ENCODE measurements at regions not wholly inside any gene's neighbourhood (a gene's known extent, or its start where the extent isn't known, plus 50 kb on each side); places are given as distances from the start of the nearest gene placed in this dataset.

DNA sequence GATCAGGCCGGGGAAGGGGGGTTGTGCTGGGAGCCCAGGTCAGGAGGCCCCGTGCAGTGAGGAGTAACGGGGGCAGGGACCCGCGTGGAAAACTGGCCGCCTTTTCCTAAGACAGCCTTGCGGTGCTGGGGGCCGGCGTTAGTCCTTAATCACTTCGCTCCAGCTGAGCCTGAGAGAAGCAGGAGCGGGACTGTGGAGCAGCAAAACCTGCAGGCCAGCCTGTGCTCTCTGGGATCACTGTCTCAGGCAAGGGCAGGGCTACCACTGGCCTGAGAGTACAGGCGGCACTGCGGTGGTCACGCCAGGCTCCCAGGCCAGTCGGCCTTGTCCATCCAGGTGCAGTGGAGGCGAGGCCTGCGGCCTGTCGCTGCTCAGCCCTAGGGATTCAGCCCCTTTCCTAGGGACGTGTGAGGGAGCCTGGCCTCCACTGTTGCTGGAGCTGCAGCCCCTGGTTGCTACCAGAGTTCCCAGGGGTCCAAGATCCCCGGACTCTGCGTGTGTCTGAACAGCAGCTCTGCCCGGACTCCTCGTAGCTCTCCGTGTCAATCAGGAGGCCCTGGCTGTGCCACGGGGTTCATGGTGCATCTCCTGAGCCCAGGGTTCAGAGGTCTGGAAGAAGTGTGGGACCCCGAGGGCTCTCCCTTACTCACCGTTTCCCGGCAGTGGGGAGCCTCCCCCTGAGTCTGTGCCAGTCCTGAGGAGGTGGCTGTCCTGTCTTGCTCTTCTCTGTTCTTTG lies 2141.7 kb upstream of the TENM3 start:
- no peak for DNase-seq

DNA sequence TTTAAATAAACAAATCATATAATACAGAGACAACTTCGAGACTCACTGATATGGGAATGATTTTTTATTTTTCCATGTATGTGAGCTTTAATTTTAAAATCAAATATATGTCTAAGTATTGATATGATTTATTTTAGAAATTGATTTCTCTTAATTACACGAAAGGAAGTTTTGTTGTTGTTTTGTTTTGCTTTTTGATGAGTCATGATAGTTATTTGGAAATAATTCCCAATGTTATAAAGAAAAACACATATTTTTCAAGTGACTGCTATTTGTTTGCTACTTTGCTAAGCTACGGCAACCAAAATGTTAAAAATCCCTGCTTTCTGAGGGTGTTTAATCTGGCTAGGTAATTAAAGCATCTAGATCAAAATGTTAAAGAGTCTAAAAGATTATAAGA lies 2139.4 kb upstream of the TENM3 start:
- no peak for DNase-seq

DNA sequence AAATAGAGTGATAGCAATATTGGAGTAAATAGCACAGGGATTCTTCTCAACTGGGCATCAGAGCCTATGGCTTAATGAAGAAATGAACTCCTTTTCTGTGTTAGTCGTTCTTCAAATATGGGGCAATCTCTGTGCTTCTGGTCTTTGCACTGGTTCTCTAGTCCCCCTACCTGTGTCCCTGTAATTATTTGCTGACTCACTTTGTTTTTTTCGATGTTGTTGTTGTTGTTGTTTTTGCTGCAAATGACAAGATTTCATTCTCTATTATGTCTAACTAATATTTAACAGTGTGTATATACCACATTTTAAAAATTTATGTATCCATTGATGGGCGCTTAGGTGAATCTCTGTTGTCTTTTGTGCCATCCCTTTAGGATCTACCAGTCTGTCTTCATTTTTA lies 2137.8 kb upstream of the TENM3 start:
- no peak for DNase-seq

DNA sequence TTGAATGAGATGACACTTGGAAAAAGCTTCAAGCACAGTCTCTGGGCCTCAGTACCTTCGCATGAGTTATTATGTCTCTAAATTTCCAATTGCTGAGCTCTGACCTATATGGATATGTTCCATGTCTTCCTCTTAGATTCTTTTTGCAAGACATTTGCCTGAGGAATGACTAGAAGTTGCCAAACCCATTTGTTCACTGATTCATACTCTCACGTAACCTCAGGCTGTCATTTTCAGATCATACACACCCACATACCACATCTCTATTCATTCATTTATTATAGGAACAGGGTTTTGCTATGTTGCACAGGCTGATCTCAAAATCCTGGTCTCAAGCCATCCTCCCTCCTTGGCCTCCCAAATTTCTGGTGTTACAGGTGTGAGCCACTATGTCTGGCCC lies 2137.1 kb upstream of the TENM3 start:
- DNase-seq, result peak; percentile 30

DNA sequence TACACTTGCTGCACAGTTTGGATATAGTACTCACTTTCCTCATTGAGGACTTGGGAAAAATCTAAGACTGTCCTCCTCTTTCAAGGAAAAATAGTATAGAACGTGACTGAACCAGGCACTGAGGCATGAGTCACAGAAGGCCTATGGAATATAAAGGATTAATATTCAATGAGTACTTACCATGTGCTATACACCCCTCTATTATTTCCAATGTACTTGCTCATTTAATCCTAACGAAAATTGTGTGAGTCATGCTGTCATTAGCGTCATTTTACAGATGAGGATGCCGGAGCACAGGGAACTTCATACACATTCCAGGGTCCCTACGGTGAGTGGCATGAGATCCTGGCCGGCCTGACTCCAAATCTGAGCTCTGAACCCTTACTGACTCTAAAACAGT lies 2136.2 kb upstream of the TENM3 start:
- DNase-seq, result no peak

DNA sequence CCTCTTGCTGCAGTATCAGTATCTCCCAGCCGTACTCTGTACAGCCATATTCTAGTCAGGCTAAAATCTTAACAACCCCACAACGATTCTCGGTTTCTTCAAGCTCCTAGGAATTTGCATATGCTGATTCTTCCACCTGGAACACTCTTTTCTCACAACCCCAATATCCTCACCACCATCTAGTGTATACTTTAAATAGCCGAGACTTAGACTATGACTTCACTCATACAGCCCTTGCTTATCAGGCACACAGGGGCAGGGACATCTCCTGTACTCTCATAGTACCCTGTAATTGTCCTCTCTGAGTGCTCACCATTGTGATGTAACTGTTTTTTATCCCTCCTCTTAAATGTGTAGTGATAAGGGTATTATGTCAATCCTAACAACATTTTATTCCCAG lies 2126.4 kb upstream of the TENM3 start:
- no peak for DNase-seq

DNA sequence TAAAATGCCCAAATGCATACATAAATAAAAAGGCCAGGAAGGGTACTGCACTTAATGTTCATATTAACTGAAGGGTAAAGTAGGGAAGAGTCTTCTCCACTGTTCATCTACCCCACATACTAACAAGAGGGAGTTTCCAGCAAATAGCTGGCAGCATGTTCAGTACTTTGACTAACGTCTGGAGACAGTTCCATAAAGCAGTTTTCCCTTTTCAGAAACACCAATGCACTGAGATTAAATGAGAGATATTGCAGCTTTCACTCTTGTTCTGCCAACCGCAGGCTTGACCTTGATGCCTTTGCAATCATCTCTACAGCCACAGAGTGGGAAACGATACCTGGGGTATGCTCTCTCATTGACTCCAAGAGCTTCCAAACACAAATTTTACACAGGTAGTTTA lies 2123.1 kb upstream of the TENM3 start:
- no peak for DNase-seq

DNA sequence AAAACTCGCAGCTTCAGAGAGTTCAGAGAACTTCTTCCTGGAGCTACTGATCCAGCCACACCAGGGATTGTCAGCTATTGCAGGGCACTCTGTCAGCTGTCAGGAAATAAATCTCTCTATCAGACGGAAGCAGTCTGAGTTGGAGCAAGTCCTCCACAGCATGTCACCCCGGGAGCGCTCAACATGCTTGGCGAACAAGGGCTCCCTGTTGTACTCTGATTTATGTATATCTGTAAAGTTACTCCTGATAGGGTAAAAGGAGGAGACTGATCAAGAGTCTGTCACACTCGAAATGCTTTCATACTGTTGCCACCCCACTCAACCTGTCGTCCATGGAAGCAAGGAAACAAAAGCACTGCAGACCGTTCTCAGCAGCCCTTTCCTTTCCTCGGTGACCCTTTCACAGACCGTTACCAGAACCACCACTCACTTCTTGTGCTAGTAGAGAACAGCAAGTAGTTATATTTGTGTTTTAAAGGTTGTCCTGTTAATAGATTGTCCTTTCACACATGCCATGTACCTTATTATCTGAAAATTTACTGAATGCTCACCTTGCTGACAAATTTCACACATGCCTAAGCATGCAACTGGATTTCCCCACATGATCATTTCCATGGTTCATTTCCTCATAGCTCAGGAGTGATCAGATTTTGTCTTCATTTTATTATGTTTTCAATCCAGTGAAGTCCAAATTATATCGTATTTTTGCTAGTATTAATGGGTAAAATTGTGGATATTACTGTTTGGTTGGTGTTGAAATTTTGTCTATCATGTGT lies 2108.9 kb upstream of the TENM3 start:
- DNase-seq, result peak; percentile 7

DNA sequence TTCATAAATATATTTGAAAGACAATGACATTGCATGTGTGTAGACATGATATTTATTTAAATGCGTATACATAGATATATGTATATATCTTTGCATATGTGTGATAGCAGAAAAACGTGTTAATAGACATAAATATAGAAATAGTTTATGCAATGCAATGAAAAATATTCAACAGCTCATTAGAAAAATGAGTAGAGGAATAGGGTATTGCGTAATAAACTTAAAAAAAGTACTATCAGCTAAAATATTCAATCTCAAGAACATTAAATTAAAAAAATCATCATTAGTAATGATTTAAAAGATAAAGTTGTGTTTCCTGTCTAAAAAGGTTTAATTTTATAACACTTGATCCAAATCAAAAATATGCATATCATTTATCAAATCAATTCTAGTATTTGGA lies 2101.5 kb upstream of the TENM3 start:
- no peak for DNase-seq

DNA sequence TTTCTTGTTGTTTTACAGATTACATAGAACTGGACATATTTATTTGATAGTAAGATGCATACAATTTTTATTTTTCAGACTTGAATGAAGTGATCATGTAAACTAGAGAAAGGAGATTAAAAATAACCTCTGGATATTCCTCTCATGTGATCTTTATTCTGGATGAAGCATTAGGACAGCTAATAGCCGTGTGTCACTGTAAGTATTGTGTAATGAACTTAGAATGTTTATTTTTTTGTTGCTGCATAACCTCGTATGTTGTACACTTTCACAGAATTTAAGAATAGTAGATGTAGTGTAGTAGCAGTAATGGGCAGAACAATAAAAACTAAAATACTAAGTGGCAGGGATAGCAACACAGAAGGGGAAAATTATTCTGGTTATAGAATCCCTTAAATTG lies 2094.5 kb upstream of the TENM3 start:
- no peak for DNase-seq

DNA sequence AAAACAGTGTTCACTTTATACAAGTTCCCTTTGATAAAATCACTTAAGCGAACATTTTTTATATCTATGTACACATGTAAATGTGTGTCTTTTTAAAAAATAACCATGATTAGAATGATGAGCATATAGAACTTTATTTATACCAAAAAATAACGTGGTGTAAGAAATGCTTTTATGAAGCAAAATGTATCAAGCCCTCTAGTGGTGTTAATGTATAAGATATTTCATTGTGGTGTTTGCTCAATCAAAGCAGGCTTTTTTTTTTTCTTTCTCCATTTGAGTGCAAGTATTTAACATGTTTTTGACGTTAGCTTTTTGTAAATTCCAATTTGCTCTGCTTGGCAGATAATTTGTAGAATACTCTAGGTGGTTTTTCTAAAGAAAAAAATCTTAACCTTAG lies 2092.4 kb upstream of the TENM3 start:
- peak; percentile 7 for DNase-seq

DNA sequence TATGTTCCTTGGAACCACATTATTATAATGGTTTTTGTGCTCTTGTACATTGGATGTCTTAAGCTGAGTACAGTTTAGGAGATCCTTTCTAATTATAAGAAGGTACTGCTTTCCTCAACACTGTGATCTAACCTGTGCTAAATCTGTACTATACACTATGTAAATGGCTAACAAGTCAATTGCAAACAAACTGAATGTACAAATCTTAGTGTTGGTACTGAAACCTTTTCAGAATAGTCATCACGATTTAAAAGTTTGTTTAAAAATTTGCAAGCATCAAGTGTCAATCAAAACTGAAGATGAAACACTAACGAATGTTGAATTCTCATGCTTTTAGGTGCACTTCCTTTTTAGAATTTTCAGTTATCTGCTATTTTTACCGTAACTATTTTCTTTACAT lies 2090.4 kb upstream of the TENM3 start:
- DNase-seq, result no peak

DNA sequence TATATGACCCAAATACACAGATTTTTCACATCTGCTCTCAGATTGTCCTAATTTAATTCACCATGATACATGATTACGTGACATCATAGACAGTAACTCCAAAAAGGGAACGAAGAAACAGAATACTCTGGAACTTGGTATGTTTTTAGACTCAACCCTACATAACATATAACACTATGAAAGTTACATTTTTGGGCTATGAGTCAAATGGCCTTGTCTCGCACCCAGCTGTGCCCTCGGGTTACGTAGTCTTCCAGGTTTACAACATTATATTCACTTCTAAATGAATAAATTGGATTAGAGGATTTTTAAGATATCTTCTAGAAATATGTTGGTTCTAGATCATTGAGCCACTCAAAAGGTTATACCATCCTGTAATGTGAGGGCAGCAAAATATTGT lies 2089.6 kb upstream of the TENM3 start:
- peak; percentile 19 for DNase-seq

DNA sequence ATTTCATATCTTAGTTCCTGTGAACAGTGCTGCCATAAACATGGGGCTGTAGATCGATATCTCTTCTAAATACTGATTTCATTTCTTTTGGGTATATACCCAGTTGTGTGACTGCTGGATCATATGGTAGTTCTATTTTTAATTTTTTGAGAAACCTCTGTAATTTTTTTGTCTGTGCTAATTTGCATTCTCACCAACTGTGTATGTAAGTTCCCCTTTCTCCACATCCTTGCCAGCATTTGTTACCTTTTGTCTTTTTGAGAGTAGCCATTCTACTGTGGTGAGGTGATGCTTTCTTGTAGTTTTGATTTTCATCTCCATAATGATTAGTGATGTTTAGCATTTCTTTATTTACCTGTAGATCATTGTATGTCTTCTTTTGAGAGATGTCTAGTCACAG lies 2086.5 kb upstream of the TENM3 start:
- DNase-seq, result no peak

DNA sequence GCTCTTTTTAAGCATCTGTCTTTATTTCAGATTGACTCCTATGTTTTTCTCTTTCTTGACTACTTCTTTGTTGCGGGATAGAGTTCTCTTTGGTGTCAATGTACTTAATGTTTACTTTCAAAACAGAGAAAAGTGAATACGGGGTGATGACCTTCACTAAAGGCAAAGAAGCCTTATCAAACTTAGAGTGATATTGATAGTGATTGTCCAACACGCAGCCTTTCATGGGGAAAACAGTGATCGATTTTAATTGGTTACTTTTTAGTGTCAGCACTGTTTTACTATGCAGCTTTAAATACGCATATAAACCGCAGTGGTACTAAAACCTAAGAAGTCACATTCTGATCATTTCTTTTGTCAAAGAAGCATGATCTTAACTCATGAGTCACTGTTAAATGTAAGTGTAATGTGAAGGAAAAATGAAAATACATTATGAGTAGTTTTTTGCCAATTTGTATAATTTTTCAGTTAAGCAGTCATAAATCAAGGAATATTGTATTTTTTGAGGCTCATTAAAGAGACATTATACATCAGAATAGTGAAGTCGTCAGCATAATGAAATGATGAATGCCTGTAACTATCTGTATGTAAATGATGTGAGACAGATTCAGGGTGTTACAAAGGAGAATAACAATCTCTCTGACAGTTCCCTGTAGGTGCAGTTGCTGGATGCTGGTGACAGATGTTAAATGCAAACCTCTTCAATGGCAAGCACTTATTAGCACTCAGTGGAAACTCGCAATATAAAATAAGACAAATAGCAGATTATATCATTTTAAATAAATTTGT lies 2082.8 kb upstream of the TENM3 start:
- peak; percentile 28 for DNase-seq

DNA sequence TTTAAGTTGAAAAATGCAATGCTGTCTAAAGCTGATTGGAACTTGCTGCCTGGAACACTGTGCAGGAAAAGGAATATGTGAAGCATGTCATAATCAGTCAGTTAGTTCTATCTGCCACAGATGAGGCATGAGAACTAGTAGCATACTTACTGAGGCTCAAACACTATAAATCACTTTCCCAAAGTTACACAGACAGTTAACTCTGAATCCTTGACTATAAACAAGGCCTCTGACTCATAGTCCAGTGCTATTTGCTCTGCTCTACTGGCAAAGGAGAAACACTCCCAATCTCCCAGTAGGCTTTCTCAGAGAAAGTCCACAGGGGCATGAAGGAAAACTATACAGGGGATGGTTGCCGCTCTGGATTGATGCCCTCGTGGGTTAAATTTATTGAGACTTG lies 2078.4 kb upstream of the TENM3 start:
- DNase-seq, result peak; percentile 77

DNA sequence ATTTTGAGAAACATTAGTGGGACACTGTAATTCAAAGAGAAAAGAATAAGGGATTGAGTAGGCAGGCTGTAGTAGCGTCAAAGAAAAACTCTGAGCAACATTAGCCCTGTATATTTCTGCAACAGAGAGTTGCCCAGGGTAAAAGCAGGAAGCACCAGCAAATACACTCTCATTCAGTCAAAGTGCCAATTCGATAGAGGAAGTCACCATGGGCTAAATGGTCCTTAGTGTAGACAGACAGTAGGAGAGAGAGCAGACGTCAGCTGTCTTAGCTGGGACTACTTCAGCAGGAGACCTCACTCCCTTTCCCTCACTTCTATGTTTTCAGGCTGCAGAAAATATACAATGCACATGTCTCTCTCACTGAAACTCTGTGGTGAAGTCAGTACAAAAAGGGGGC lies 2073.8 kb upstream of the TENM3 start:
- DNase-seq, result no peak

DNA sequence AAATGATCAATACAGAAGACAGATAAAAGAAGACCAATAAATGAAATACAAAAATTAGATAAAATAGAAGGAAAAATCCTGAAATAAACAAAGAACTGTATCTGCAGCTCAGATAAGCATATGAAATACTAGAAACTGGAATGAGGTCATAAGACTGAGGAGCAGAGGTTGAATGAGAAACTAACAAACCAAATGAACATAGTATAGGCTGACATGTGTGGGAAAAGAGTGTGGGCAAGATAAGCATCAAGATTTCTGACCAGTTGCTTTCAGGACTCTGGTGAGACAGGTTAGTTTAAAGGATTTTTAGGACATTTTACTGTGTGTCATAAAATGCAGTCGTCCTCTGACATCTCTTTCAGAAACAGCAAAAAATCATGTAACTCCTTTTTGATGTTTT lies 2073.2 kb upstream of the TENM3 start:
- no peak for DNase-seq

DNA sequence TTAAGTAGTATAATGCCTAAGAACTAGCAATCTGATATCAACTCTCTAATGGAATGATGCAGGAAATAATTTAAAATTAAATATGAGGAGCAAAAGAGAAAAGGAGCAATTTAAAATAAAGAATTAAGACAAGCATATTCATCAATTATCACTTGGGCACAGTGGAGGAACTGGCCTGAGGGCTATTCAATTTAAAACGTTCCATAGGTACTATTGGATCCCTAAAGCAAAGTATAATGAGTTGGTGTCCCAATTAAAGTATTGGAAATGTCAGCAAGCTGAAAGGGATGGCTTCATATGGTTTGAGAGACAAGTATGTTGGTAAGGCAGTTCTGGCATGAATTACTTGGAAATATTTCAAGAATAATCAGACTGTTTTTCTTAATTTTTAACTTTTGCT lies 2064.1 kb upstream of the TENM3 start:
- DNase-seq, result no peak

DNA sequence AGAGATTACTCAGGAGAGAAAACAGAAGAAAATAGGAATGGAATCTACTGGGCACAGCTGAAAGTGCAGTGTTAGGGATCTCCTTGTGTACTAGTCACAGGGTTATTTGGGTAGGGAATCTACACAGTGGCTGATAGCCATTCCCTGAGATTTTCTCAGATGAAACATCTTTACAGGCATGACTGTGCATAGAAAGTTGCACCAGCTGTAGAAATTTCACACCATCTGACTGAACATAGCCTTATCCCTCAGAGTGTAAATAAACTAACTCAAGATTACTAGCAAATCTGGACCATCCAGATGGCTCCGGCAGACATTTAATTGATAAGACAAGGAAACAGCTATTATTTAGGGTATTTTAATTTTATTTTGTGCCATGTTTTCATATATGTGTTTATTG lies 2053.5 kb upstream of the TENM3 start:
- no peak for DNase-seq

DNA sequence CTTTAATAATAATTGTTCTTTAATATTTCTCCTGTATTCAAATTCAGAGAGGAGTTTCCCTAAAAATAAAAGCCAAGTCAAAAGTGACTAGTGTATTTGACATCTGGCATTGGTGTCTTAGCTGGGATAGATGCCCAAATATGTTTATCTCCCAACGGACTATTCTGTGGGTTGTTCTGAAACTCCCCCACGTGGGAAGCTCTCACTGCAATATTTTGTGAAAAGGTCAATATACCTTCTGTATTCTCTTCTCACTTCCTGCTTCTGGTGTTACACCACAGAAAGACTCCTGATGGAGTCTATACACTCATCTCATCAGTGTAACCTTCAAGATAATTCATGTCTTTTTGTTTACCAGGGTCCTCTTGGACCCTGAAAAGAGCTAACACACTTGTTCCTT lies 2052.8 kb upstream of the TENM3 start:
- DNase-seq, result peak; percentile 9

DNA sequence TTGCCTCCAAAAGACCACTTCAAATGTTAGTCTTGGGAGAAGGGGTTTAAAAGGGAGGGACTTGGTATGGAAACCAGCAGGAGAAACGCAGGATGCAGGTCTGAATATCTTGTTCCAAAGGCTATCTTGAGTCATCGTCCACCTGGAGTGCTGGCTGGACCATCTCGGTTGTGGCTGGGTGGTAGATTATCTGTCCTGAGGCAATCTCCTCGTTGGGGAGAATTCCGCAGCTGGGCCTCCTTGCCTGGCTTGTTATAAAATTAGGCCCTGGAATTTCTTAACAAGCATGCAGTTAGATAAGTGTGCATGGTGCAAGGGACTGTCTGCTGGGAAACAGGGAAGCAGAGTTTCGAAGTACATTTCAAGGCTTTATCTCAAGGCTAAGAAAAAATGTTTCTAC lies 2045.7 kb upstream of the TENM3 start:
- DNase-seq, result no peak

DNA sequence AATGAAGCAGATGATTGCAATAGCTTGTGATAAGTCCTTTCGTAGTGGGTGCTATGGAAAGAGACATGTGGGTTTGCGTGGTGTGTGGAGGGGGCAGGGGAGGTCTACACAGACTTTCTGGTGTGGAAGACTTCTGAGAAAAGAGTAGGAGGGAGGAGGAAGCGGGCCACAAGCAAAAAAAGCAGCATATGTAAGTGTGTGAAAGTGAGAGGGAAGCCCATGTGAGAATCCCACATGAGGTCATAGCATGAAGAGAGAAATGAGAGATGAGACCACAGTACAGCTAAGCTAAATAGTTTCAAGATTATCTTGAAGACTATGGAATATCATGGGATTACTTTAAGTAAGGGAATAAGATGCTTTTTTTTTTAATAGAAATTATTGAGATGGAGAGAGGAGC lies 2039.9 kb upstream of the TENM3 start:
- no peak for DNase-seq

DNA sequence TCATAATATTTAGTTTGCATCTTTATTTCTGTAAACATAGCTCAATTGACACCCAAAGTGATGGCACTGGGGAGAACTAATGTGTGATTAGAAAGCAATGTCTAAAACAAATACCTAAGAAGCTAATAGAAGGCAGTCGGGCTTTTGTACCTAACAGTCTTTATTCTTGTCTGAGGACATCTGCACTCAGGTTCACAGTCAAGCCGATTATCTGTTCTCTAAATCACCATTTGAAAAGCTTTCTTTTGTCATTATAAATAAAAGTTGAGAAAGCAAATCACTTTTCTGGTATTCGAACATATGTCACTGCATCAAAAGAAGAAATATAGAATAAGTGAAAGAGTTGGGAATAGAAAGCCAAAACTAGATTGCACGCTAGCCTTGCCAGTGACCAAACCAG lies 2037.9 kb upstream of the TENM3 start:
- DNase-seq, result no peak
